HG03159 (cell line): ENCODE measurements at regions not wholly inside any gene's neighbourhood (a gene's known extent, or its start where the extent isn't known, plus 50 kb on each side); places are given as distances from the start of the nearest gene placed in this dataset.

Source experiments
- ATAC-seq: cut with Tn5 transposase; IDR thresholded peaks from one replicate; pipeline ENCODE4 v1.9.1; 2021; ENCODE audit warnings: mild to moderate bottlenecking, moderate library complexity; ENCODE audit not compliant: unreplicated experiment

DNA sequence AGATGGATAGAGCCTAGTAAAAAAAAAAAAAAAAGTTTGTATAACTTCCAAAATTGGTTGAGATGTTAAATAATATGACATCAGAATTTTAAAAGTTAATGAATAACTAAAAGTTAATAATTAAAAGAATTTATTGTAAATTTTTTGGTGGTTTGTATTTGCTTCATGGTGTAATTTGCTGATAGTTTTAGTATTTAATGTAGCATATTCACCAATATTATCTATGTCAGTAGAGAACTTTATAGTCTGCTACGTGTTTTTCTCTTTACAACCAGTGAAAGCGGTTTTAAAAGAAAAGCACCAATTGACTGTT lies 51.8 kb upstream of the STEAP4 start:
- ATAC-seq = no peak

DNA sequence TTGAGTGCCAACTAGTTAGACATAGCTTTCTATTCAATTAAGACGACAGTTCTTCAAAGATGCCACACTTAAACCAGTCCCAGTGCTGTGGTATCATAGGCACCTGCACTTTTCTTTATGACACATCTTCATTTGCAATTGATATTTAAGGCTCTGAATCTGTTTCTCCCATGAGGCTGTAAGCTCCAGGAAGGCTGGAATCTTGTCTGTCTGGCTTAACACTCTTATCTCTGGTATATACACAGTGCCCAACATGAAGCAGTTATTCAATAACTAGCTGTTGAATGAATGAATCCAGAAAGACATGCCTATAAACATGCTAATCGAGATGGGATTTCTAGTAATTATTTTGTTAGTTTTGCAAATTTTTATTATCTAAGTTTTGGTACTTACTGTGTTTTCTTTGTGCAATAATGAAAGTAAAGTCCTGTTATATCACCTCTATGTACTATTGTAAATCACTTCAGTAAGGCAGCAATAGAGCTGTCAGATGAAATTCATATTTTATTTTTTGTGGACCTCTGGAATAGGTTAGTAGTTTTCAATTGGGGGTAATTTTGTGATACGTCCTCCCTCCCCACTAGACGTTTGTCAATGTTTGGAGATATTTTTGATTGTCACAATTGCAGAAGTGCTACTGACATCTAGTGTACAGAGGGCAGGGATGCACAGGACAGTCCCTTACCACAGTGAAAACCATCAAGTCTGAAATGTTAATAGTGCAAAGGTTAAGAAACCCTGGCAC lies 51.3 kb upstream of the STEAP4 start:
- peak; percentile 82 for ATAC-seq

DNA sequence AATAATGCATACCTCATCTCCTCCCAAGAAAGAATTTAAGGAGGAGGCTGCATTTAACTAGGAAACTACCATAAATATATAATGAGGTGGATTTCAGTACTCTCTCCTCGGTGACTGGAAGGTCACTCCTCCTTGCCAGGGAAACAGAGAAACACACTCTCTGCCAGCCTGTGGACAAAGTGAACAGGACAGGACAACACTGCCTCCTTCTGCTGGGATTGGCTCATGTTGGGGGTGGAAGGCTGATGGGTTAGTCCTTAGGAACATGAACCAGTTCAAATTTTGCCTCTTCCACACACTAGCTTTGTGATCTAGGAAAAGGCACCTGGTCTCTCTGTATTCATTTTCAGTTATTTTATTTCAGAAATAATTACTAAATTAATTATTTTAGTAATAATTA lies 50.6 kb upstream of the STEAP4 start:
- no peak for ATAC-seq
